Right atrium auricular region (tissue), 2 donors: ENCODE measurements at regions not wholly inside any gene's neighbourhood (a gene's known extent, or its start where the extent isn't known, plus 50 kb on each side); places are given as distances from the start of the nearest gene placed in this dataset.

Experiments
- DNase-seq: peaks from one replicate; pipeline ENCODE4 v3.0.0-alpha.2; 2019; ENCODE audit warnings: low spot score
- H3K27ac ChIP-seq, 2 donors: fragments of 200-600 bp; sonication (generic); 1 replicate in 1 of 2; 2 replicates in 1 of 2; pipeline ENCODE4 v1.5.1; 2016 to 2019
- H3K27me3 ChIP-seq, 2 donors: fragments of 200-600 bp; sonication (generic); one replicate each; pipeline versions ENCODE4 v1.5.1 to v1.6.0; 2017 to 2019
- H3K36me3 ChIP-seq: fragments of 200-600 bp; sonication (generic); one replicate; pipeline ENCODE4 v1.5.1; 2016
- H3K4me1 ChIP-seq, 2 donors: fragments of 200-600 bp; sonication (generic); one replicate each; pipeline versions ENCODE4 v1.5.1 to v1.6.0; 2017 to 2019
- H3K4me3 ChIP-seq, 2 donors: fragments of 200-600 bp; sonication (generic); 1 replicate in 1 of 2; 2 replicates in 1 of 2; pipeline ENCODE4 v1.5.1; 2017 to 2019; ENCODE audit warnings: mild to moderate bottlenecking in 1 of 2, moderate library complexity in 1 of 2
- H3K9me3 ChIP-seq, 2 donors: fragments of 200-600 bp; sonication (generic); one replicate each; pipeline ENCODE4 v1.5.1; 2019
- TF ChIP-seq, protein P1 (sequence below), 2 donors: fragments of 200-600 bp; sonication (generic); IDR thresholded peaks; one replicate each; pipeline ENCODE4 v1.5.1; 2019; ENCODE audit warnings: antibody characterized with exemption in 2 of 2

DNA sequence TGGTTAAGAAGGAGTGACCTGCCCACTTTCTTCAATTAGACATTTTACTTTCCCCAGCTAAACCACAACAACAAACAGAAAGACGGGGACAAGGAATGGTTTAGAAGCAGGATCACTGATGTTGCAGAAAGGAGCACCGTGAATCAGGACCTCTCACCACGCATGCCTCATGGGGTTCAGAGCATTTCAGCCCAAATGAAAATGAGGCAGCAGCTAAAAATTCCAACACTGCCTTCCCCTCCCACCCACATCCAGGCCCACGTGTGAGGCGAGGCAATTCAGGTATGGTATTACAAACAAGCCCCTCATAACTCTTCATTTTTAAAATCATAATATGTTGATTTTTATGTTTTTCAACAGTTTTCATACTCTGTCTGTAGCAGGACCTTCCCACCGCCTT lies 194.1 kb upstream of the ARID1B start:
- Histone ChIP-seq H3K4me1 (no peaks in the 10 kb centered on the region), H3K4me3 (no peak overlapping the region)

DNA sequence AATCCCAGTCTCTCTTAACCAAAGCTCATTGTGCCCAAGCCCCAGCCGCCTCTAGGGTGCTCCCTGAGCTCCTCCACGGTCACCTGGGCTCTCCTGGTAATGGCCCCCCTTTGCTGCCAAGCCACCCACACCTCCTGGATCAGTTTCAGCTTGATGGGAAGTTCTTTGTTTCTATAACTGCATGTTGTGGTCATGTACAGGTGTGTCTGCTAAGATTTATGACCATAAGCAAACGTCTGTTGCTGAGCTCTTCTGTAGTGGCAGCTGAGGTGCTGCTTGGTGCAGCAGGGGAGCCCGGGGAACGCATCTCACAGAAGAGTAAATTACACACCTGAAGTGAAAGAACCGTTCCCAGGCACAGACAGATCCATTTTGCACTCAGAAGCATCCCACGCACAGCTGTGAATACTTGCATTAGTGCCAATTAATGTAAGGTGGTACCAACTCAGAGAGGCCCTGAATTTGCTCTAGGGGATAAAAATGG lies 194.6 kb upstream of the ARID1B start:
- Histone ChIP-seq H3K27me3 (no peaks in the 10 kb centered on the region), H3K4me3 (no peak overlapping the region), H3K27ac (no peak overlapping the region), H3K9me3 (peaks cover 0 to 21% of the 10 kb centered on the region in 2 donors), H3K36me3 (no peaks in the 10 kb centered on the region), H3K4me1 (no peaks in the 10 kb centered on the region)
- TF ChIP-seq, protein P1, sequence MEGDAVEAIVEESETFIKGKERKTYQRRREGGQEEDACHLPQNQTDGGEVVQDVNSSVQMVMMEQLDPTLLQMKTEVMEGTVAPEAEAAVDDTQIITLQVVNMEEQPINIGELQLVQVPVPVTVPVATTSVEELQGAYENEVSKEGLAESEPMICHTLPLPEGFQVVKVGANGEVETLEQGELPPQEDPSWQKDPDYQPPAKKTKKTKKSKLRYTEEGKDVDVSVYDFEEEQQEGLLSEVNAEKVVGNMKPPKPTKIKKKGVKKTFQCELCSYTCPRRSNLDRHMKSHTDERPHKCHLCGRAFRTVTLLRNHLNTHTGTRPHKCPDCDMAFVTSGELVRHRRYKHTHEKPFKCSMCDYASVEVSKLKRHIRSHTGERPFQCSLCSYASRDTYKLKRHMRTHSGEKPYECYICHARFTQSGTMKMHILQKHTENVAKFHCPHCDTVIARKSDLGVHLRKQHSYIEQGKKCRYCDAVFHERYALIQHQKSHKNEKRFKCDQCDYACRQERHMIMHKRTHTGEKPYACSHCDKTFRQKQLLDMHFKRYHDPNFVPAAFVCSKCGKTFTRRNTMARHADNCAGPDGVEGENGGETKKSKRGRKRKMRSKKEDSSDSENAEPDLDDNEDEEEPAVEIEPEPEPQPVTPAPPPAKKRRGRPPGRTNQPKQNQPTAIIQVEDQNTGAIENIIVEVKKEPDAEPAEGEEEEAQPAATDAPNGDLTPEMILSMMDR (IDR thresholded peaks at IDR 0.05) = no peak
- DNase-seq = no peak

More for the DNA sequence above, 194.1 kb upstream of the ARID1B start:
- TF ChIP-seq, protein P1 (IDR thresholded peaks at IDR 0.05) = no peak
- Histone ChIP-seq H3K36me3 (no peaks in the 10 kb centered on the region), H3K9me3 (peaks cover 0 to 16% of the 10 kb centered on the region in 2 donors), H3K27ac (no peak overlapping the region), H3K27me3 (no peaks in the 10 kb centered on the region)
- no peak for DNase-seq

DNA sequence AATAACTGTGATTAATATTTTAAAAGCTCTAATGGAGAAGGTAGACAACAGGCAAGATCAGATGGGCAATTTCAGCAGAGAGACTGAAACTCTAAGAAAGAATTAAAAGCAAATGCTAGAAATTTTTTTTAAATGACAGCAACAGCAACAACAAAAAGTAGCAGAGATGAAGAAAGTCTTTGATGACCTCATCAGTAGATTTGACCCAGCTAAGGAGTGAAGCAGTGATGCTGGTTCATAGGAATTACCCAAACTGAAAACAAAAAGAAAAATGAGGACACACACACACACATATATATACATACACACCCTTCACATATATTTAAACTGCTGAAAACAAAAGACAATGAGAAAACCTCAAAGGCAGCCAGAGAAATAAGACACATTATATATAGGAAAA lies 197.6 kb upstream of the ARID1B start:
- Histone ChIP-seq H3K4me1 (no peaks in the 10 kb centered on the region), H3K4me3 (no peak overlapping the region), H3K27ac (no peak overlapping the region), H3K36me3 (no peaks in the 10 kb centered on the region), H3K27me3 (no peaks in the 10 kb centered on the region), H3K9me3 (peaks cover 0 to 40% of the 10 kb centered on the region in 2 donors)
- no peak for DNase-seq
- TF ChIP-seq, protein P1 (IDR thresholded peaks at IDR 0.05) = no peak

DNA sequence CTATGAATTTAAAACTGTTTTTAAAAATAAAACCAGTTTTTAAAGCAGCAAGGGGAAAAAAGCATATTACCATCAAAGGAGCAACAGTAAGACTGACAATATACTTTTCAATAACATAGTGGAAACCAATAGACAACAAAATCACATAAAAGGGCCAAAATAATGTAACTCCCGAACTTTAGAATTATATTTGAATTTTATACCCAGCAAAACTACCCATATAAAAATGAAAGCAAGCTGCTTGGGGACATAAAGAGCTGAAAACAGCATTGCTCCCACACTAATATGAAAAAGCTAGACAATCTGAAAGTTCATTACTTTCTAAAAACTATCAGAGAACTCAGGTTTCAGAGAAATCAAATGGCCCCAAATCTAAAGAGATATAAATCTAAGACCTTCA lies 199.4 kb upstream of the ARID1B start:
- DNase-seq = no peak
- Histone ChIP-seq H3K36me3 (no peaks in the 10 kb centered on the region), H3K9me3 (peaks cover 0 to 40% of the 10 kb centered on the region in 2 donors), H3K27ac (no peak overlapping the region), H3K4me3 (no peak overlapping the region), H3K4me1 (no peaks in the 10 kb centered on the region), H3K27me3 (no peaks in the 10 kb centered on the region)
- TF ChIP-seq, protein P1 (IDR thresholded peaks at IDR 0.05) = no peak

DNA sequence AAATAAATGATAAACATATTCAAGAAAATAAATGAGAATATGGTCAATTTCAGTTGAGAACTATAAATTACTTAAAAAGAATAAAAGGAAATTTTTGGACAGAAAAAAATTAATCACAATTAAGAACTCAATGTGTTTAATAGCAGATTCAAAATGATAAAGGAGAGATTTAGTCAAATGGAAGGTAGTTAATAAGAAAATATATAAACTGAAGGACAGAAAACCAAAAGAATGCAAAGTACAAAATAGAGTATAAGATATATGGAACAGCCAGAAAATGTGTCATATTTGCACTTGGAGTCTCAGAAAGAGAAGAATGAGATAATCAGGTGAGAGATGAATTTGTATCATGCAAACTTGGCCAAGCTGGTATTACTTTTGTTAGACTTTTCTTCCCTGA lies 201.8 kb upstream of the ARID1B start:
- TF ChIP-seq, protein P1 (IDR thresholded peaks at IDR 0.05) = no peak
- Histone ChIP-seq H3K36me3 (no peaks in the 10 kb centered on the region), H3K9me3 (peaks cover 0 to 40% of the 10 kb centered on the region in 2 donors), H3K4me1 (no peaks in the 10 kb centered on the region), H3K4me3 (no peak overlapping the region), H3K27ac (no peak overlapping the region), H3K27me3 (no peaks in the 10 kb centered on the region)
- no peak for DNase-seq

DNA sequence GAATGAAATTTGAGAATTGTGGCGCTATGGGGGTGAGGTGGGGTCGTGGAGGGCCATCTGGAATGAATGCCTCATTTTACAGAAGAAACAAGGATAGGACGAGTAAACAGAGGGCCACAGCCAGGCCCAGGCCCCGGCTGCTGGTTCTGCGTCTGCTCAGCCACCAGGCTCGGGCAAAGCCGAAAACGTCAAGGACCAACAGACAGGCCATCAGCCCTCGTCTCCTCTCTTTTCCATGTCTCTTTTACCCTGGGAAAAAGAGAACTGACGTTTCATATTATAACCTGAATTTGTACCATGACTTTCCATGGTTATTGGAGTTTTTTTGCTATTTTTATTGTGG lies 212.4 kb upstream of the ARID1B start:
- no peak for DNase-seq
- H3K4me3 ChIP-seq = no peak overlapping the region

More for the DNA sequence above, 212.4 kb upstream of the ARID1B start:
- Histone ChIP-seq H3K27ac (no peak overlapping the region), H3K9me3 (peaks cover 0 to 9% of the 10 kb centered on the region in 2 donors), H3K36me3 (no peaks in the 10 kb centered on the region), H3K4me1 (no peaks in the 10 kb centered on the region), H3K27me3 (no peaks in the 10 kb centered on the region)
- TF ChIP-seq, protein P1 (IDR thresholded peaks at IDR 0.05) = no peak
